Breast epithelium (tissue), 3 donors: ENCODE measurements at regions not wholly inside any gene's neighbourhood (a gene's known extent, or its start where the extent isn't known, plus 50 kb on each side); places are given as distances from the start of the nearest gene placed in this dataset.

Source experiments
- CTCF ChIP-seq, 3 donors: fragments of 450-650 bp; IDR thresholded peaks; one replicate each; pipeline ENCODE4 v1.5.1; 2016 to 2017; ENCODE audit warnings: antibody characterized with exemption in 3 of 3, mild to moderate bottlenecking in 3 of 3, moderate library complexity in 3 of 3
- POLR2A ChIP-seq: fragments of 450-650 bp; IDR thresholded peaks from one replicate; pipeline ENCODE4 v1.6.1; 2016; ENCODE audit warnings: antibody characterized with exemption, mild to moderate bottlenecking, moderate library complexity

- TF ChIP-seq CTCF (IDR thresholded peaks at IDR 0.05) (no peak), POLR2A (no peak)
These were observed 120.5 kb upstream of the RUNX1 start for GRCh38 chr21:35169574-35169973.
